MM.1S (cell line): ENCODE measurements at regions not wholly inside any gene's neighbourhood (a gene's known extent, or its start where the extent isn't known, plus 50 kb on each side); places are given as distances from the start of the nearest gene placed in this dataset.

Source experiments
- DNase-seq: peaks from one replicate; pipeline ENCODE4 v3.0.0-alpha.2; 2015
- H2AFZ ChIP-seq: fragments of 300-600 bp; sonication (generic); 2 replicates; pipeline ENCODE4 v1.6.0; 2016; ENCODE audit warnings: antibody characterized with exemption, low read length
- H3F3A ChIP-seq: fragments of 300-600 bp; sonication (generic); 2 replicates; pipeline ENCODE4 v1.6.1; 2016; ENCODE audit warnings: mild to moderate bottlenecking, antibody characterized with exemption, low read length, moderate library complexity, mixed read lengths; ENCODE audit not compliant: insufficient read depth
- H3K27ac ChIP-seq: fragments of 300-600 bp; sonication (generic); 2 replicates; pipeline ENCODE4 v1.5.1; 2016; ENCODE audit warnings: mild to moderate bottlenecking, low read length
- H3K27me3 ChIP-seq: fragments of 300-600 bp; sonication (generic); replicated peaks from 2 replicates; pipeline ENCODE4 v1.6.0; 2016; ENCODE audit warnings: low read length; ENCODE audit not compliant: insufficient read depth
- H3K36me3 ChIP-seq: fragments of 300-600 bp; sonication (generic); replicated peaks from 2 replicates; pipeline ENCODE4 v1.6.1; 2016; ENCODE audit warnings: mild to moderate bottlenecking, low read length, mixed read lengths; ENCODE audit not compliant: insufficient read depth
- H3K4me1 ChIP-seq: fragments of 300-600 bp; sonication (generic); 2 replicates; pipeline ENCODE4 v1.6.1; 2016; ENCODE audit warnings: low read length, mixed read lengths
- H3K4me2 ChIP-seq: fragments of 300-600 bp; sonication (generic); 2 replicates; pipeline ENCODE4 v1.6.0; 2016; ENCODE audit warnings: low read depth, low read length
- H3K4me3 ChIP-seq: fragments of 300-600 bp; sonication (generic); 2 replicates; pipeline ENCODE4 v1.5.1; 2016; ENCODE audit warnings: low read length, mixed read lengths
- H3K79me2 ChIP-seq: fragments of 300-600 bp; sonication (generic); 2 replicates; pipeline ENCODE4 v1.6.1; 2016; ENCODE audit warnings: mixed run types, low read length, mixed read lengths
- H3K9ac ChIP-seq: fragments of 300-600 bp; sonication (generic); 2 replicates; pipeline ENCODE4 v1.6.1; 2016; ENCODE audit warnings: low read length, mixed read lengths
- H3K9me2 ChIP-seq: fragments of 300-600 bp; sonication (generic); replicated peaks from 2 replicates; pipeline ENCODE4 v1.6.1; 2016; ENCODE audit warnings: mild to moderate bottlenecking, low read length, mixed read lengths; ENCODE audit not compliant: insufficient read depth
- H3K9me3 ChIP-seq: fragments of 300-600 bp; sonication (generic); replicated peaks from 2 replicates; pipeline ENCODE4 v1.6.1; 2016; ENCODE audit warnings: mild to moderate bottlenecking, low read length, mixed read lengths; ENCODE audit not compliant: insufficient read depth
- H4K20me1 ChIP-seq: fragments of 300-600 bp; sonication (generic); 2 replicates; pipeline ENCODE4 v1.6.1; 2016; ENCODE audit warnings: mild to moderate bottlenecking, low read length, moderate library complexity, mixed read lengths; ENCODE audit not compliant: insufficient read depth
- CTCF ChIP-seq: fragments of 300-600 bp; sonication (generic); IDR thresholded peaks from 2 replicates; pipeline ENCODE4 v1.5.1; 2016; ENCODE audit warnings: antibody characterized with exemption, low read length, mixed read lengths
- EZH2 ChIP-seq: fragments of 300-600 bp; sonication (generic); optimal IDR thresholded peaks from 2 replicates; pipeline ENCODE3; 2017; ENCODE audit warnings: low read depth, mild to moderate bottlenecking, antibody characterized with exemption, low read length, mixed read lengths
- EZH2phosphoT487 ChIP-seq: fragments of 300-600 bp; sonication (generic); IDR thresholded peaks from 2 replicates; pipeline ENCODE4 v1.6.1; 2018; ENCODE audit warnings: antibody characterized with exemption, low read length

DNA sequence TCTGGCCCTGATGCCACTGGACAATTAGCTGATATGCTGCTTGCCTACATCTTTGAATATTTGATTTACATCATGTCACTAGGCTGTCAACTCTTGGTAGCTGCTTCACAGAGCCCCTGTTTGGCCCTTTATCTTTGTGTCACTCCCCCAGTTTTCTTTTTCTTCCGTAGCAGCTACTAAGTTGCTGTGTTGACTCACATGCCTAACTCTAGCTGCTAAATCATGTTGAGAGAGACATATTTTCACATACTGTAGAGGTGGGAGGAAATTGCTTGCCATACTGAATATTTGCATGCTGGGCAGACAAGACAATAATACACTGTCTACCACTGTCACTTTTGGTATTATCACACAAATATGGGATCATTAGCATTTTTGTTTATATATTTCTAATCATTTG is 147.1 kb upstream of the NOVA1 start:
- Histone ChIP-seq H3K79me2 (no peaks in the 10 kb centered on the region), H2AFZ (no peak overlapping the region)

GRCh38 chr14:26761532-26761931 is 163.7 kb upstream of the NOVA1 start:
- Histone ChIP-seq H3K9me3 (no peaks in the 10 kb centered on the region), H3K4me3 (no peak overlapping the region), H3K27me3 (no peaks in the 10 kb centered on the region), H3K27ac (no peak overlapping the region), H3K9ac (no peak overlapping the region), H3F3A (no peaks in the 10 kb centered on the region), H4K20me1 (no peaks in the 10 kb centered on the region), H3K4me1 (no peaks in the 10 kb centered on the region), H3K36me3 (no peaks in the 10 kb centered on the region), H3K9me2 (no peaks in the 10 kb centered on the region), H2AFZ (no peak overlapping the region), H3K4me2 (no peak overlapping the region), H3K79me2 (no peaks in the 10 kb centered on the region)
- no peak for DNase-seq
- TF ChIP-seq CTCF (no peak), EZH2phosphoT487 (no peak), EZH2 (no peak)

More for the DNA sequence above, 147.1 kb upstream of the NOVA1 start:
- Histone ChIP-seq H3K4me3 (no peak overlapping the region), H3K4me1 (no peaks in the 10 kb centered on the region), H3K27ac (no peak overlapping the region), H3K36me3 (no peaks in the 10 kb centered on the region), H3K9me2 (no peaks in the 10 kb centered on the region), H3K27me3 (no peaks in the 10 kb centered on the region), H3F3A (no peaks in the 10 kb centered on the region), H3K4me2 (no peak overlapping the region), H3K9ac (no peak overlapping the region), H3K9me3 (no peaks in the 10 kb centered on the region), H4K20me1 (no peaks in the 10 kb centered on the region)
- TF ChIP-seq CTCF (no peak), EZH2phosphoT487 (no peak), EZH2 (no peak)
- no peak for DNase-seq

- Histone ChIP-seq H2AFZ (no peak overlapping the region), H3K9me2 (no peaks in the 10 kb centered on the region), H4K20me1 (no peaks in the 10 kb centered on the region), H3K9me3 (no peaks in the 10 kb centered on the region), H3K4me2 (no peak overlapping the region), H3K27ac (no peak overlapping the region), H3K4me3 (no peak overlapping the region), H3F3A (no peaks in the 10 kb centered on the region), H3K79me2 (no peaks in the 10 kb centered on the region), H3K36me3 (no peaks in the 10 kb centered on the region), H3K27me3 (no peaks in the 10 kb centered on the region), H3K9ac (no peak overlapping the region), H3K4me1 (no peaks in the 10 kb centered on the region)
- TF ChIP-seq EZH2phosphoT487 (no peak), EZH2 (no peak), CTCF (no peak)
- no peak for DNase-seq
These were observed 167.5 kb upstream of the NOVA1 start for GRCh38 chr14:26765301-26765700.
